ENCODE measurements at regions not wholly inside any gene's neighbourhood (a gene's known extent, or its start where the extent isn't known, plus 50 kb on each side); places are given as distances from the start of the nearest gene placed in this dataset.

GRCh38 chr6:119476554-119476953, 127.0 kb upstream of the MAN1A1 start:
- DNase-seq, result no peak

GRCh38 chr6:119476024-119476423, 126.5 kb upstream of the MAN1A1 start:
- DNase-seq, result no peak

GRCh38 chr6:119470893-119471542, 121.5 kb upstream of the MAN1A1 start:
- no peak for DNase-seq

DNA sequence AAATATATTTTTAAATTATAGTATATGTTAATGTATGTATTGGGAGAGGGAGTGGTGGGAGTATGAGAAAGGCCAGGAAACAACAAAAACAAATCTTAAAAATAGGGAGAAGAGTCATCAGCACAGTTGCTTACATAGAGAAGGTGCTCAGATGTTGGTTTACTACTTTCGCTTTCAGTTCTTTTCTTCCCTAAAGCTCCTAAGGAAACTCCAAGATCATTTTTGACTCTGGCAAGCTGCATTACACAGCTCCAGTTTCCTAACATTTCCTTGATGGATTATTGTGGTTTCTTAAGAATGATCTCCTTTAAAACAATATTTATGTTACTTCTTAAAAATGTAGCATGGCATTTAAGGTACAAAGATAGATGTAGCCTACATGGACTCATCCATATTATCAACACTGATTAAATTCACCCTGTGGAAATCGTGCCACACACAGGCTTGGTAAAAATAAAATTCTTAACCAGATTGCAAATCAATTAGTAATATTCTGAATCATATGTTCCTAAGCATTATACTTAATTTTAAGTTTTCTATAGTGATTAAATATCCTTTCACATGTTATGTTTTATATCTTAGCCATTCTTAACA, 118.0 kb upstream of the MAN1A1 start:
- DNase-seq, result no peak

DNA sequence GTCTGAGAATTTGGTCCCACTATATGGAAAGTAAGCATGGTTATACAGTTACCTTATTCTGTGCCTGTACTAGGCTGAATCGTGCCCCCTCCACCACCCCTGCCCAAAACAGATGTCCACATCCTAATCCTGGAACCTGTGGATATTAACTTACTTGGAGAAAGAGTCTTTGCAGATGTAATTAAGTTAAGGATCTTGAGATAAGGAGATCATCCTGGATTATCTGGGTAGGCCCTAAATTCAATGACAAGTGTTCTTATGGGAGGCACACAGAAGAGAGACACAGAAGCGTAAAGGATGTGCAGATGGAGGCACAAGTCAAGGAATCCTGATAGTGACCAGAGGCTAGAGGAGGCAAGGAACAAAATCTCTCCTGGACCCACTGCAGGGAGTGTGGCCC, 116.7 kb upstream of the MAN1A1 start:
- no peak for DNase-seq

DNA sequence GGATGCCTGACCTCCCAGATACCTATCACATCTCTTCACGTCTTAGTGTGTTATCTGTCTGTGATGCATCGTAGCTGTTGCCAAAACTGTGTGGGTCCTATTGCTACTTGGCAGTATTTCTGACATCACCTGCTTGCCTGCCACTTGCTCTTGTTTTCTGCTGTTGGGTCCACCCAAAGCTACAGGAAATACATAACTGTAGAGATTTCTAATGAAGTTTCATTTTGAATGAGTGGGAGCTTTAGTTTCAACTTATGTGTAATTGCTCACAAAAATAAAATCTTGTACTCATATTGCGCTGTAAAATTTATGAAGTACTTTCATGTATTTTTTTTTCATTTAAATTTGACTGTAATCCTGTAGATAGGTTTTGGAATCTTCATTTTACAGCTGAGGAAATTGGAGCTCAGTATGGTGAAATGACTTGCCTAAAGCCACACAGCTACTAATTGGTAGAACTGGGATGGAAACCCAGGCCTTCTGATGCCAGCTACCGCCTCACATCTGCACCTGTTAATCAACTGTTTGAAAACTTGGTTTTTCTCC, 113.6 kb upstream of the MAN1A1 start:
- DNase-seq, result no peak

- DNase-seq, result no peak
Observed at GRCh38 chr6:119461187-119461586, 111.6 kb upstream of the MAN1A1 start.

GRCh38 chr6:119459207-119459974, 109.8 kb upstream of the MAN1A1 start:
- DNase-seq, result no peak

DNA sequence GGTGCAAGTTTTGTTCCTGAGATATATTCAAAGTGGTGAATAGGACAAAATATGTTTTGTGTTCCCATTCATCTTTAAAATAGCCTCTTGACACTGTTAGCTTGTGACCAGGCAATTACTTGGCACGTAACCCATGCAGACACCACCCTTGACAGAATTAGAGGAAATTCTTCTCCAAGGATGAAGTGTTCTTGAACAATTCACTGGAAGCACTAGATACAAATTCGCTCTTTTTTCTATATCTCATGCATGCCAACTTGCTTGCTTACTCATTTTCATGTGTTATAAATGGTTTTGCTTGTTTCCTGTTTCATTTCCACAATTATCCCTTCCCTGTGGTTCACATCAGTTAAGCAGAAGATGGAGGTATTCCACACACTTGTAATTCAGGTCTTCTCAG, 105.2 kb upstream of the MAN1A1 start:
- DNase-seq, result no peak

- no peak for DNase-seq
Observed at GRCh38 chr6:119453242-119454200, 104.0 kb upstream of the MAN1A1 start.

DNA sequence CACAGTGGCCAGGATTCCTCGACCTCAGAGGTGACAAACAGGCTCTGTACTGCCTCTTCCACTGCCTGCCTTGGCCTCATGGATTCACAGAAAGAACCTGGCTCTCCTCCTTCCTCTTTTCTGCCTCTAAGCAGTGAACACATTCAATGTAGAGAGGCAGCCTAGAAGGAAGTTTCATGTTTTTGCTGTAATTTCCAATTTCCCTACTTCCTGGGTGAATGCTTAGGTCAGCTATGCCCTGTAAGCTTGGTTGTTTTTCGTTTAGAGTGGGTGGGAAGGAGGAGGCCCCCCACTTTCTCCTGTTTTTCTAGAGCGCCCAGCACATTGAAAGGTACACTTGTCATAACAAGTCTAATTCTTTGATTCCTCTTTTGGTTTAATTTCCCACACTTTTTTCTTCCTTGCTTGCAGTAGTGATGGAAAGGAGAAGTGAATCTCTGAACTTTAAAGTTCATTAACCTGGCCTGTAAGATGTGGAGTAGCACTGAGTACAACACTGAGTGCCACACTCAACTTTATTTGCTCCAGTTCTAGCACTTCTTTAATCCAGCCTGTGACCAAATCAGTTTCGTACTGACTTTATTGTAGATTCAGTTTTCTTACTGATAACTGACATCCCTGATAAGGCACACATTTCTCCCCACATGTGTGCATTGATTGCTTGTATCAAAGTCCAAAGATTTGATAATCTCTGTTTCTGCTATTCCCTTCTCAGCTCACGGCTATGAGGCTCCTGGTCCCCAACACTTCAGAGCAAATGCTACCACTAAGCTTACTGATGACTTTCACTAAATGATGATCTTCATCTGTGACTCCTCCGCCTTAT, 100.0 kb upstream of the MAN1A1 start:
- DNase-seq, result peak in 1 of 2 donors; percentile 12

DNA sequence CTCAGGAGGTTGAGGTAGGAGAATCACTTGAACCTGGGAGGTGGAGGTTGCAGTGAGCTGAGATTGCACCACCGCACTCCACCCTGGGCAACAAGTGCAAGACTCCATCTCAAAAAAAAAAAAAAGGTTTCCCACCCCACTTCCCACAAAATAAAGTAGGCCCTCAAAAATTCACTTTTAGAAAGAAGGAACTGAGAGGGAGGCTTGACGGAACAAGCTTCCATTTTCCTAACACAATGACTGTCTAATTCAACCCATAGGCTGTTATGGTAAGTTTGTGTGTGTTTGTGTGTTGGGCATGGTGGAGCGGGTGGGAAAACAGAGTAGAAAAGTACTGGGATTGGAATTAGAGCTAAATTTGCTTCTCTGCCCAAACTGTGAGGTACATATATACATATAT, 98.4 kb upstream of the MAN1A1 start:
- no peak for DNase-seq

DNA sequence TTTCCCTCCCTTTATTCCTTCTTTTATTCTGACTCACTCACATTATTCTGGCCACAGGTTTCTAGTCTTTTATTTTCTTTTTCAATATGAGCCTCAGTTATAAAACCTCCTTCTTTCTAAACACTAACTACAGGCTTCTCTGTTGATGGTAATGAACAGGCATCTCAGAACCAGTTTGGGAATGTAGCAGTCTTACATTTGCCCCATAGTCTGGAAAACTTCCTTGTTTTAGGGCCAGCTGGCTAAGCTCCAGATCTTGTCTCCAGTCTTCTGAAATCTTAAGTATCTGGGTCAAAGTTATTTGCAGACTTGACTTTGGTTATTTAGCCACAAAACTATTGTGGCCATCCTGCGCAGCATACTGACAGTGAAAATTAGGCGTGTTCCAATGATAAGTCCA, 97.0 kb upstream of the MAN1A1 start:
- DNase-seq, result no peak

DNA sequence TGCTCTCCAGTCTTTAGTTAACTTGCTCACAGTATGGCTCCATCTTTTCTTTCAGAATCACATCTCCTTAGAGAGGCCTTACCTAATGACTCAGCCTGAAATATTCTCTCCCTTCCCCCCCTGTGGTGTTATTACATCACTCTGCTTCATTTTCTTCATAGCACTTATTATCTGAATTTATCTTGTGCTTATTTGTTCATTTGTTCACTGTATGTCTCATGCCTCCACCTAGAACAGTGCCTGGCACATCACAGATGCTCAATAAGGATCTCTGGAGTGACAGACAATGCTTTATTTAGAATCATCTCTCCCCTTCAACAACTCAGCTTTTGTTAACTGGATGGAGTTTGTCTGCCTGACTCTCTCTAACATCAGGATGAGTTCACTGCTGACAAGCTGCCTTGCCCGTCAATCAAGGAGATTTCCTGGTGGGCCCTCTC, 96.6 kb upstream of the MAN1A1 start:
- no peak for DNase-seq

GRCh38 chr6:119445666-119446065, 96.1 kb upstream of the MAN1A1 start:
- DNase-seq, result no peak

DNA sequence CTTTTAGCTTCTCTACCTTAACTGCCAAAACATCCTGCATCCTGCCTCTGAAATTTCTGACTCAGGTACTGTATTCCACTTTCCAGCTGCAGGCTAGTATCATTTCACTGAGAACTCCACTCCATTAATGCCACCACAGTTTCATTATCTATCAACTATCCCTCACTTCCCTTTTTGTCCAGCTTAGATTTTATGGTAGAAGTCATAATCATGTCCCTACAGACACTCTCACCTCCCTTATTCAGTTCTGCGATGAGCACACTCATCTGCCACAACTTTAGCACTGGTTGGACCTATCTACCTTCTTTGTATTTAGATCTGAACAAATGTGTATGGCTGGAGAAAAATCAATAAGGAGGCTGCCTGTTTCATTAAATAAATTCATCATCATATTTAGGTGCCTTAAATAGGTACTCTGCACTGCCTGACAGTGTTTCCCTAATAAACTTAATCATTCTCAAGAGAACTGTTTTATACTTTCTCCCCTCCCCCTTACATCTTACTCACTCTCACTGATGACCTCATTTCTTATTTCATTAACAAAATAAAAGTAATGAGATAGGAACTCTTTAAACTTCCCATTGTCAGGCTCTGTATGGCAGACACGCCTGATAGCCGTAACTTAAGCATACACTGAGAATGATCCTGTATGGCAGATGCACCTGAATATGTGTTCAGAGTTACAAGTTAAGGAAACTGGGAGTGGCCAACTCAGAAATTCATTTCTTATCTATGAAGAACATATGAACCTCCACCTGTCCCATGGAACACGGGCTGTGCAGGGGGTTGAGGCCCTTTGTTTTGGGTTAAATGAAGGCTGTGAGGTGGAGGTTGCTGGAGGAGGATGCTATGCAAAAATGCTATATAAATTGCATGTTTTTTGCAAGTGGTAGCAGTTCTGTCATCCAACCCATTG, 95.3 kb upstream of the MAN1A1 start:
- DNase-seq, result no peak

DNA sequence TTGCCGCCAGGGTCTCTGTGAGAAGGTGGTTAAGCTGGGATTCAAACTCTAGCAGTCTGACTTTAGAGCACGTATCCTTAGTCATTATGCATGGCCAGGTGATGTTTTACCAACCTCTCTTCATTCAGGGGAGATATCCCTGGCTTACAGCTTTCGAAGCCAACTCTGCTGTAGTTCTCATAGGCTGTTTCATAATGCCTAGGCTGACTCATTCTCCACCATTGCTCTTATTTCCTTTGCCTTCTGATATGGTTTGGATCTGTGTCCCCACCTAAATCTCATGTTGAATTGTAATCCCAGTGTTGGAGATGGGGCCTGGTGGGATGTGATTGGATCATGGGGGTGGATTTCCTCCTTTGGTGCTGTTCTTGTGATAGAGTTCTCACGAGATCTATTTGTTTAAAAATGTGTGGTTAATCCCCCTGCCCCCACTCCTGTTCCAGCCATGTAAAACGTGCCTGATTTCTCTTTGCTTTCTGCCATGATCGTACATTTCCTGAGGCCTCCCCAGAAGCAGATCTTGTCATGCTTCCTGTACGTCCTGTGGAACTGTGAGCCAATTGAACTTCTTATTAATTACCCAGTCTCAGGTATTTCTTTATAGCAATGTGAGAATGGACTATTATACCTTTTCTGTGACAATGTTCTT, 94.6 kb upstream of the MAN1A1 start:
- no peak for DNase-seq

DNA sequence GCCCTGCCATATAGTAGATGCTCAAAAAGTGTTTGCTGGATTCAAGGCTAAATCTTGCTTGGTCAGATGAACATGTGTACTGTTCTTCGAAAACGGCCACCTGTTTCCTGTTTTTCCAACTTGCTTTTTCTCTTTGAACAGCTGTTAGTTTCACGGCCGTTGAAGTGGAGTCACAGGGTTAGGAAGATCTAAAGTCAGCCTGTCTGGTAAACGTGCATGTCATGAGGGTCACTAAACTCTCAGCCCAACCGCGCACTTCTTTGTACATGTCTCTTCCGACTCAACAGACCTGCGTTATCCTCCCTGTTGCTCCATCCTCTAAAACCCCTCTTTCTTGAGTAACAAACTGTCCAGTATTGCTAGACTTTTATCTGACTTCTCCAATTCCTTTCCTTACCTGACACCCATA, 93.2 kb upstream of the MAN1A1 start:
- DNase-seq, result no peak

- DNase-seq, result no peak
Observed at GRCh38 chr6:119440953-119441352, 91.4 kb upstream of the MAN1A1 start.

- no peak for DNase-seq
Observed at GRCh38 chr6:119436583-119436982, 87.0 kb upstream of the MAN1A1 start.
